ENCODE measurements at regions not wholly inside any gene's neighbourhood (a gene's known extent, or its start where the extent isn't known, plus 50 kb on each side); places are given as distances from the start of the nearest gene placed in this dataset.

DNA sequence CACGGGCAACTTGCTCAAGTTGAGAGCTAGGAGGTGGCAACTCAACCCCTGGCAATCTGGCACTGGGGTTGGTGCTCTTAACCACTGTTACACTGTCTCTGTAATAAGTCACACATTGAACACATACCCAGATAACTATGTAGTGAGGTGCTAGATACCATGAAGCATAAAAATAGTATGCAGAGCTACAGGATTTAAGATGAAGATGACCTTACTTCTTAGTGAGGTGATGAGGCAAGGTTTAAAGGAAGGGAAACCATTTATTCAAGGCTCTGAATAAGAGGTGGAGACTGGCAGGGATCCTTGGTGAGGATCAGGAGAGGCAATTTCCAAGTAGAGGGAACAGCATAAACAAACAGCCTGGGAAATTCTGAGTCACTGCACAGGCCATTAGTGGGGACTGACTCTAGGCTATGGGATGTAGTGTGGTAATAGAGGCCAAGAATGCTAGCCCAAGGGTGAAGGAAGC is 67.6 kb upstream of the NR3C1 start:
- Histone ChIP-seq H3K27ac (ENCODE audit: control insufficient read depth, insufficient read depth, low read length) (no peak overlapping the region), H3K9me1 (ENCODE audit: control insufficient read depth, extremely low read depth, insufficient read depth, low read length) (no peaks in the 10 kb centered on the region), H3K4me3 (ENCODE audit: control insufficient read depth in 2 of 3, extremely low read depth in 1 of 3, insufficient read depth in 2 of 3, low read depth in 1 of 3, low read length in 3 of 3) (no peak overlapping the region), H3K4me2 (ENCODE audit: control insufficient read depth, extremely low read depth, insufficient read depth, low read depth, low read length) (no peak overlapping the region), H3K9ac (ENCODE audit: control insufficient read depth, extremely low read depth, insufficient read depth, low read length) (no peak overlapping the region), H3K27me3 (ENCODE audit: control insufficient read depth, extremely low read depth, insufficient read depth, low read length) (no peaks in the 10 kb centered on the region), H3K4me1 (ENCODE audit: control insufficient read depth, extremely low read depth, insufficient read depth, low read length) (peaks cover 5% of the 10 kb centered on the region), H3K79me2 (ENCODE audit: control insufficient read depth, insufficient read depth, low read length) (no peaks in the 10 kb centered on the region), H3K36me3 (ENCODE audit: control insufficient read depth in 2 of 2, extremely low read depth in 1 of 2, insufficient read depth in 2 of 2, low read length in 2 of 2) (no peaks in the 10 kb centered on the region), H3K9me3 (ENCODE audit: control insufficient read depth, low read depth, low read length) (no peaks in the 10 kb centered on the region), H2AFZ (ENCODE audit: control insufficient read depth, low read length) (no peak overlapping the region), H4K20me1 (ENCODE audit: control insufficient read depth, extremely low read depth, insufficient read depth, low read length) (no peaks in the 10 kb centered on the region)
- FAIRE-seq (no peak), DNase-seq (ENCODE audit: low read depth, low spot score) (no peak)
- dilution Hi-C loops (cut with MboI; ENCODE audit: extremely low pct_ligation_motif_present, low sequenced_read_pairs): no loop called here
- TF ChIP-seq EZH2 (IDR thresholded peaks at IDR 0.05; ENCODE audit: low read length): no peak
- TF ChIP-seq, protein P1, sequence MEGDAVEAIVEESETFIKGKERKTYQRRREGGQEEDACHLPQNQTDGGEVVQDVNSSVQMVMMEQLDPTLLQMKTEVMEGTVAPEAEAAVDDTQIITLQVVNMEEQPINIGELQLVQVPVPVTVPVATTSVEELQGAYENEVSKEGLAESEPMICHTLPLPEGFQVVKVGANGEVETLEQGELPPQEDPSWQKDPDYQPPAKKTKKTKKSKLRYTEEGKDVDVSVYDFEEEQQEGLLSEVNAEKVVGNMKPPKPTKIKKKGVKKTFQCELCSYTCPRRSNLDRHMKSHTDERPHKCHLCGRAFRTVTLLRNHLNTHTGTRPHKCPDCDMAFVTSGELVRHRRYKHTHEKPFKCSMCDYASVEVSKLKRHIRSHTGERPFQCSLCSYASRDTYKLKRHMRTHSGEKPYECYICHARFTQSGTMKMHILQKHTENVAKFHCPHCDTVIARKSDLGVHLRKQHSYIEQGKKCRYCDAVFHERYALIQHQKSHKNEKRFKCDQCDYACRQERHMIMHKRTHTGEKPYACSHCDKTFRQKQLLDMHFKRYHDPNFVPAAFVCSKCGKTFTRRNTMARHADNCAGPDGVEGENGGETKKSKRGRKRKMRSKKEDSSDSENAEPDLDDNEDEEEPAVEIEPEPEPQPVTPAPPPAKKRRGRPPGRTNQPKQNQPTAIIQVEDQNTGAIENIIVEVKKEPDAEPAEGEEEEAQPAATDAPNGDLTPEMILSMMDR (optimal IDR thresholded peaks at IDR 0.05 in 1 of 3, IDR thresholded peaks at IDR 0.05 in 1 of 3, conservative IDR thresholded peaks at IDR 0.05 in 1 of 3; ENCODE audit: extremely low read depth in 1 of 3, insufficient read depth in 2 of 3, low read length in 3 of 3): no peak

DNA sequence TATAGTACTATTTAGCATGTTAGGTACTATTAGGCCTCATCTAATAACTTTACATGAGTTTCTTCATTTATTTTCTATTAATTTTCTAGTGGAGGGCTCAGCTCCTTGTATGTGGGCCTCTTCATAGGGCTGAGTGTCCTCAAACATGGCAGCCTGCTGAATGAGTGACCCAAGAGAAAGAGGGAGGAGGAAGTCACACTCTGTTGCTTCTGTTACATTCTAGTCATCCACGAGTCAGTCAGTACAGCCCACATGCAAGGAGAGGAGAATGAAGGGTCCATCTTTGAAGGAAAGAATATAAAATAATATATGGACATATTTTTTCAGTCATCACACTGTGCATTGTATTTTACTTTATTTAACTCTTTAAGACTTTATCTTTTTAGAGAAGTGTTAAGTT is 66.6 kb upstream of the NR3C1 start:
- Histone ChIP-seq H3K9me1 (ENCODE audit: control insufficient read depth, extremely low read depth, insufficient read depth, low read length) (no peaks in the 10 kb centered on the region), H2AFZ (ENCODE audit: control insufficient read depth, low read length) (no peak overlapping the region), H3K27me3 (ENCODE audit: control insufficient read depth, extremely low read depth, insufficient read depth, low read length) (no peaks in the 10 kb centered on the region), H3K9ac (ENCODE audit: control insufficient read depth, extremely low read depth, insufficient read depth, low read length) (no peak overlapping the region), H3K4me3 (ENCODE audit: control insufficient read depth in 2 of 3, extremely low read depth in 1 of 3, insufficient read depth in 2 of 3, low read depth in 1 of 3, low read length in 3 of 3) (no peak overlapping the region), H3K27ac (ENCODE audit: control insufficient read depth, insufficient read depth, low read length) (no peak overlapping the region), H3K4me2 (ENCODE audit: control insufficient read depth, extremely low read depth, insufficient read depth, low read depth, low read length) (no peak overlapping the region), H4K20me1 (ENCODE audit: control insufficient read depth, extremely low read depth, insufficient read depth, low read length) (no peaks in the 10 kb centered on the region), H3K4me1 (ENCODE audit: control insufficient read depth, extremely low read depth, insufficient read depth, low read length) (peaks cover 5% of the 10 kb centered on the region), H3K36me3 (ENCODE audit: control insufficient read depth in 2 of 2, extremely low read depth in 1 of 2, insufficient read depth in 2 of 2, low read length in 2 of 2) (no peaks in the 10 kb centered on the region), H3K9me3 (ENCODE audit: control insufficient read depth, low read depth, low read length) (no peaks in the 10 kb centered on the region), H3K79me2 (ENCODE audit: control insufficient read depth, insufficient read depth, low read length) (no peaks in the 10 kb centered on the region)
- FAIRE-seq (no peak), DNase-seq (ENCODE audit: low read depth, low spot score) (no peak)
- TF ChIP-seq, protein P1 (optimal IDR thresholded peaks at IDR 0.05 in 1 of 3, IDR thresholded peaks at IDR 0.05 in 1 of 3, conservative IDR thresholded peaks at IDR 0.05 in 1 of 3; ENCODE audit: extremely low read depth in 1 of 3, insufficient read depth in 2 of 3, low read length in 3 of 3): no peak
- TF ChIP-seq EZH2 (IDR thresholded peaks at IDR 0.05; ENCODE audit: low read length): no peak
- dilution Hi-C loops (cut with MboI; ENCODE audit: extremely low pct_ligation_motif_present, low sequenced_read_pairs): no loop called here
